LNCaP clone FGC (cell line): ENCODE measurements at regions not wholly inside any gene's neighbourhood (a gene's known extent, or its start where the extent isn't known, plus 50 kb on each side); places are given as distances from the start of the nearest gene placed in this dataset.

Experiments
- DNase-seq: peaks from one replicate; pipeline ENCODE4 v3.0.0-alpha.2; 2011; ENCODE audit warnings: low read depth
- H3K4me3 ChIP-seq: 2 replicates; pipeline ENCODE4 v1.5.1; 2011; ENCODE audit warnings: mild to moderate bottlenecking, low read depth, low read length, control low read depth
- TF ChIP-seq, protein P1 (sequence below): IDR thresholded peaks from 2 replicates; pipeline ENCODE4 v1.5.1; 2012; ENCODE audit warnings: mild to moderate bottlenecking; ENCODE audit not compliant: control insufficient read depth, insufficient read depth; ENCODE audit errors: extremely low read depth

DNA sequence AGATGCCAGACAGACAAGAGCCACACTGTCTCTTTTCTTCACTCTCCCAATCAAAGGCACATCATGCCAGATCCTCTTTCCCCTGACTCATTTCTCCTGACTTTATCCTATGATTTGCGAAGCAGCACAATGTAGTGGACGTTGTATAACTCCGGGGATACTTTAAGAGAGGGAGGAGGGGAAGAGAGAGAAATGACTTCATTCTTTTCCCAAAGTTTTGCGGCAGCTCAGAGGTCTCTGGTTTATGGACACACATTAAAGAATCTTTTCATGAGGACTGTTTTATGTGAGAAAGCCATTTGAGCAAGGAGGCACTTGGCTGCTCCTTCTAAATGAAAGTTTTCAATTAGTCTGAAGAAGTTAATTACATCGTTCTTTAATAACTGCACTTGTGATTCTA, 75.1 kb upstream of the MC3R start:
- TF ChIP-seq, protein P1, sequence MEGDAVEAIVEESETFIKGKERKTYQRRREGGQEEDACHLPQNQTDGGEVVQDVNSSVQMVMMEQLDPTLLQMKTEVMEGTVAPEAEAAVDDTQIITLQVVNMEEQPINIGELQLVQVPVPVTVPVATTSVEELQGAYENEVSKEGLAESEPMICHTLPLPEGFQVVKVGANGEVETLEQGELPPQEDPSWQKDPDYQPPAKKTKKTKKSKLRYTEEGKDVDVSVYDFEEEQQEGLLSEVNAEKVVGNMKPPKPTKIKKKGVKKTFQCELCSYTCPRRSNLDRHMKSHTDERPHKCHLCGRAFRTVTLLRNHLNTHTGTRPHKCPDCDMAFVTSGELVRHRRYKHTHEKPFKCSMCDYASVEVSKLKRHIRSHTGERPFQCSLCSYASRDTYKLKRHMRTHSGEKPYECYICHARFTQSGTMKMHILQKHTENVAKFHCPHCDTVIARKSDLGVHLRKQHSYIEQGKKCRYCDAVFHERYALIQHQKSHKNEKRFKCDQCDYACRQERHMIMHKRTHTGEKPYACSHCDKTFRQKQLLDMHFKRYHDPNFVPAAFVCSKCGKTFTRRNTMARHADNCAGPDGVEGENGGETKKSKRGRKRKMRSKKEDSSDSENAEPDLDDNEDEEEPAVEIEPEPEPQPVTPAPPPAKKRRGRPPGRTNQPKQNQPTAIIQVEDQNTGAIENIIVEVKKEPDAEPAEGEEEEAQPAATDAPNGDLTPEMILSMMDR, result no peak
- H3K4me3 ChIP-seq, result no peak overlapping the region
- no peak for DNase-seq

DNA sequence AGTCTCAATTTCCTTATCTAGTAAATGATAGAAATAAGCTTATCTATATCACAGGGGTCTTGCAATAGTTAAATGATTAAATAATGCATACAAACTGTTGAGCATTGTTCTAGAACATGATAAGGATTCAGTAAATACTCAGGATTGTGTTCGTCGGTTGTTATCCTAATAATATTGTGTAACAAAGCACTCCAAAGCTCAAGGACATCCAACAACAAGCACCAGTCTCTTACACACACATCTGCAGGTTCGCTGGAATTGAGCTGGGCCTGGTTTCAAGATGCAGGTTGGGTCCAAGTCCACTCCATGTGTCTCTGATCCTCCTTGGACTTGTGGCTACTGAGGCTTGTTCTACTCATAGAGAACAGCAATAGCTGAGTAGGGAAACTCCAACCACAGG, 74.1 kb upstream of the MC3R start:
- H3K4me3 ChIP-seq, result no peak overlapping the region
- DNase-seq, result no peak
- TF ChIP-seq, protein P1, result no peak

DNA sequence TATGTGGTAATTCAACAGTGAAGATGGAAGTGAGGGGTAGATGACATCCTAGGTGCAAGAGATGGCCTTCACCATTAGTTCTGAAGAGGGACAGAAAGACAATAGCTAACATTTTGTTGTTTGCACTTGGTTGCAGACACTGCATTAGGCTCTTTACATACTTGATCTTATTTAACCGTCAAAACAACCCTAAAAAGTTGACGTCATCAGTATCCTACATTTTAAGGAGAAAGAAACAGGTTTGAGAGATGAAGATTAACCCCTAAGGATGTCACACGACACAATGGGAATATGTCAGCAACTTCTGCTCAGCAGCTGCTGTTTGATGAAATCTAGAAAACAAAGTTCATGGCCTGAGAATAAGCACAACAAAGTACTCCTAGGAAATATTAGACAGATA, 72.6 kb upstream of the MC3R start:
- no peak overlapping the region for H3K4me3 ChIP-seq
- no peak for DNase-seq
- TF ChIP-seq, protein P1, result no peak

DNA sequence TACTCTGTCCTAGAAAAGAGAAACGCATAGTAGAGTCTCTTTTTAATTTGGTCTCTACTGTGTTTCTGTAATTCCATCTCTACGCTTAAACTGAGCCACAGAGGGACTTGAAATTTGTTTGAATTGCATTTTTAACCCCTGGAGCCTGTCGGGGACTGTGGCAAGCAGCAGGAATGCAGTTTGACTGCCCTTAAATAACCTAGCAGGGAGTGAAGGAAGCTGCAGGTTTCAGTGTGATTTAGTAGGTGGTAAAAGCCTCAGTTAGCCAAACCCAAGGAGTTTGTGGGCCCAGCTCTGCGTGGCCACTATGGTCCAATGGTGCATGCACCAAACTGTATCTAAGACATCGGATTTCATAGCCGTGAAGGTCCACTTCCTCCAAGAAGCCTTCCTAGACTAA, 70.3 kb upstream of the MC3R start:
- DNase-seq, result no peak

DNA sequence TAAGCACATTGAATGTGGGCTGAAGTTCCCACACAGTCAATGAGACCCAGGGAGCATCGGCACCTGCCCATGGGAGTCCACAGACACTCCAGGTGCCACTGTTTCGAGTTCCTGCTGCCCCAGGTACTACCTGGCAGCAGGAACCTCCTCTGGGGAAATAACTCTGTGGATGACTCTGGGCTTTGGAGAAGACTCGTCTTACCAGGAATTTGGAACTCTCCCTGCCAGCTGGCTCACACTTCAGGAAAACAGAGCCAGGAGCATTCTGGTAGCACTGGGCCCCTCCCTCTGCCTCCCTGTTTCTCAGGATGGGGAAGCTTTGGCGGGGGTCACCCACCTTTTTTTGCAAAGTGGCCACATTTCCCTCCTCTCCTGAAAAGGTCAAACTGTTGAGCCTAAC, 69.5 kb upstream of the MC3R start:
- H3K4me3 ChIP-seq, result no peak overlapping the region
- DNase-seq, result no peak
- TF ChIP-seq, protein P1, result no peak

More for the DNA sequence above, 70.3 kb upstream of the MC3R start:
- no peak overlapping the region for H3K4me3 ChIP-seq
- TF ChIP-seq, protein P1, result no peak

DNA sequence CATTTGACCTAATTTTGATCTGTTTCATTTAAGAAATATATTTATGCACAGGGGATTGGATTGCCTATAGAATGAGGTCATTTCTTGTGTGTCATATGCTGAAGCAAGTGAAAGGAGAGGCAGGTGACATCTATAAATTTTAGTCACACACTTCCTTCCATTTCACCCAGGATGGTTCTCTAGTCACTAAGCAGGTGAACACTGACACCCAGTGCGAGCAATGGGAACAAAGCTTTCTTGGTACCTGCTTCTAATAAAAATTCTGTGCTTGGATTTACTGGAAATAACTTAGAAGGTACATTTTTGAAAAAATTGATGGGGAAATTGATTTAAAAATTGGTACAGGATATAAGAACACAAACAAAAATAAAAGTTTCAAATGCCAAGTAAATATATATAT, 66.9 kb upstream of the MC3R start:
- DNase-seq, result no peak
- TF ChIP-seq, protein P1, result peak; percentile 24; the same call in 1 of the 2 replicates
- H3K4me3 ChIP-seq, result no peak overlapping the region

DNA sequence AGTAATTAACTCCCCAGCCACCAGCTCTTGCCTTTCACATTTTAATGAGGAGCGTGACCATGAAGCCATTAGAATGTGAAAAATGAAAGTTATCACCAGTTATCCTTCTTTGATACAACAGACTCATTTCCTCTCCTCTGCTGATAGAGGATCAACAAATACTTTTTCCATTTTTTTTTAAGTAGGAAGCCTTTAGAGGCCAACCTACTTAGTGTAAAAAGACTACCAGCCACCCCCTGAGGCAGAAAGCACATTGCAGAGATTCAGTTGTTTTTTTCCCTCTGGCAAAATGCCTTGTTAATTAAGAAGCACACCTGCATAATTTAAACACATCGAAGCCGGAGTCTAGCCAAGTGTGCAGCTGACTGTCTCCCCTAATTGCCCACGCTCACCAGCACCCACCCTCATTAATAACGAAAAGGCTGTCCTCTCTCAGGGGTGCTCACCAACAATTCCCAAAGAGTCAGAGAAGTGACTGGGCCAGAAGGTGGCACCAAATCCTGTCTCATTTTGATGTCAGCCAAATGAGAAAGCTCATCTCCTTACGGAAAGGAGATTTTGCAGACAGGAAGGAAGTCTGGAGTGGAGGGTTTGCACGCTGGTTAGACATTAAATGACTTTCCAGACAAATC, 60.9 kb upstream of the MC3R start:
- TF ChIP-seq, protein P1, result peak; percentile 54
- no peak for DNase-seq
- no peak overlapping the region for H3K4me3 ChIP-seq
